HepG2 (cell line): ENCODE measurements at regions not wholly inside any gene's neighbourhood (a gene's known extent, or its start where the extent isn't known, plus 50 kb on each side); places are given as distances from the start of the nearest gene placed in this dataset.

ENCODE experiments used
- ATAC-seq: fragments of 200-7000 bp; cut with Tn5 transposase; 3 replicates; pipeline ENCODE4 v1.9.1; 2020; ENCODE audit warnings: mild to moderate bottlenecking, moderate library complexity
- BruUV-seq: library from RNA; stranded (reverse); fragments of 400-500 nt; replicated peaks from 2 replicates; lab custom pipeline; 2021; lab: Mats Ljungman, UMichigan
- CTCF ChIA-PET: fragments of 300-600 bp; formaldehyde crosslinking; extraction: SDS; loops from one replicate; lab custom pipeline; 2021; ENCODE audit warnings: low total read pairs, inconsistent platforms, low intra/inter-chr PET ratio; lab: Yijun Ruan, JAX
- POLR2A ChIA-PET: fragments of 350-600 bp; sonication (Branson Sonifier 250); formaldehyde crosslinking; loops from one replicate; lab custom pipeline; 2020; ENCODE audit warnings: antibody characterized with exemption, inconsistent platforms; lab: Yijun Ruan, JAX
- DNase-seq: peaks from one replicate; pipeline ENCODE4 v3.0.0-alpha.2; 2015; ENCODE audit warnings: low spot score
- FAIRE-seq: peaks from 3 replicates; lab custom pipeline; 2011; peaks lifted over from hg19 to GRCh38; lab: Jason Lieb, UNC
- H2AFZ ChIP-seq: one replicate; pipeline ENCODE4 v1.6.1; 2011; ENCODE audit warnings: low read length, inconsistent platforms
- H3K27ac ChIP-seq: fragments of 300-600 bp; 3 replicates; pipeline ENCODE4 v1.8.0; 2011; ENCODE audit warnings: mixed run types, mild to moderate bottlenecking, mixed read lengths, low read length, inconsistent platforms; ENCODE audit not compliant: insufficient read depth; ENCODE audit errors: extremely low read length
- H3K27me3 ChIP-seq, 2 experiments: fragments of 200-600 bp in 1 of 2; 2 replicates in 1 of 2; 3 replicates in 1 of 2; pipeline versions ENCODE4 v1.6.0 to v1.8.0; 2011; ENCODE audit warnings: low read length in 2 of 2, mild to moderate bottlenecking in 2 of 2, moderate library complexity in 2 of 2, inconsistent platforms in 1 of 2; ENCODE audit not compliant: insufficient read depth in 2 of 2, control insufficient read depth in 1 of 2
- H3K36me3 ChIP-seq, 2 experiments: fragments of 200-600 bp in 1 of 2; replicated peaks in 1 of 2; 2 replicates in 1 of 2; 3 replicates in 1 of 2; pipeline versions ENCODE4 v1.5.1 to v1.8.0; 2011; ENCODE audit warnings: low read length in 2 of 2, inconsistent platforms in 1 of 2; ENCODE audit not compliant: insufficient read depth in 2 of 2, control insufficient read depth in 1 of 2
- H3K4me1 ChIP-seq: 2 replicates; pipeline ENCODE4 v1.5.1; 2012; ENCODE audit warnings: low read length, inconsistent platforms; ENCODE audit not compliant: insufficient read depth
- H3K4me2 ChIP-seq: 2 replicates; pipeline ENCODE4 v1.6.0; 2011; ENCODE audit warnings: low read depth, low read length, inconsistent platforms
- H3K4me3 ChIP-seq, 3 experiments: fragments of 200-600 bp in 1 of 3; sonication (generic), shearing (Covaris generic) in 1 of 3; replicated peaks in 1 of 3; 2 replicates each; pipeline ENCODE4 v1.5.1; 2011 to 2016; ENCODE audit warnings: low read length in 3 of 3, inconsistent platforms in 2 of 3, low read depth in 2 of 3, mild to moderate bottlenecking in 2 of 3, control low read depth in 1 of 3, mixed read lengths in 1 of 3; ENCODE audit not compliant: insufficient read depth in 1 of 3
- H3K79me2 ChIP-seq: one replicate; pipeline ENCODE4 v1.6.1; 2011; ENCODE audit warnings: low read length, inconsistent platforms; ENCODE audit not compliant: insufficient read depth
- H3K9ac ChIP-seq: 2 replicates; pipeline ENCODE4 v1.6.0; 2011; ENCODE audit warnings: mild to moderate bottlenecking, low read depth, low read length, inconsistent platforms; ENCODE audit not compliant: insufficient read depth
- H3K9me3 ChIP-seq: 2 replicates; pipeline ENCODE4 v1.5.1; 2012; ENCODE audit warnings: mild to moderate bottlenecking, low read length
- H4K20me1 ChIP-seq: 2 replicates; pipeline ENCODE4 v1.6.0; 2011; ENCODE audit warnings: inconsistent platforms, mild to moderate bottlenecking, low read length, moderate library complexity; ENCODE audit not compliant: insufficient read depth
- CREB1 ChIP-seq, 2 experiments: fragments of 450-650 bp in 1 of 2; IDR thresholded peaks; 2 replicates each; pipeline ENCODE4 v1.6.1; 2016 to 2017; ENCODE audit warnings: control low read depth in 1 of 2, mild to moderate bottlenecking in 1 of 2, missing compliant biosample characterization in 1 of 2, missing genetic modification characterization in 1 of 2
- EP300 ChIP-seq, 3 experiments: sonication (generic) in 1 of 3; formaldehyde crosslinking in 1 of 3; IDR thresholded peaks; 2 replicates each; pipeline versions ENCODE4 v1.5.1 to v1.6.1; 2011 to 2020; ENCODE audit warnings: low read depth in 2 of 3, low read length in 2 of 3, borderline replicate concordance in 1 of 3, improper control_type of control experiment in 1 of 3, mild to moderate bottlenecking in 1 of 3, missing genetic modification reagents in 1 of 3, moderate library complexity in 1 of 3
- FOXC1 ChIP-seq: sonication (generic); formaldehyde crosslinking; IDR thresholded peaks from 2 replicates; pipeline ENCODE4 v1.8.0; 2022; ENCODE audit warnings: mild to moderate bottlenecking, missing genetic modification reagents, borderline replicate concordance
- KLF12 ChIP-seq: sonication (generic); formaldehyde crosslinking; IDR thresholded peaks from 2 replicates; pipeline ENCODE4 v1.4.0; 2020; ENCODE audit warnings: missing genetic modification reagents, borderline replicate concordance
- PRMT3 ChIP-seq: sonication (generic); formaldehyde crosslinking; IDR thresholded peaks from 2 replicates; pipeline ENCODE4 v1.8.1; 2022; ENCODE audit warnings: low read depth, mild to moderate bottlenecking, moderate library complexity, missing genetic modification reagents, borderline replicate concordance
- SIN3A ChIP-seq: IDR thresholded peaks from 2 replicates; pipeline ENCODE4 v1.6.1; 2011; ENCODE audit warnings: low read depth, mild to moderate bottlenecking, control low read depth, low read length, borderline replicate concordance
- SMARCE1 ChIP-seq: fragments of 450-650 bp; IDR thresholded peaks from 2 replicates; pipeline ENCODE4 v1.6.1; 2017; ENCODE audit warnings: borderline replicate concordance
- SNRNP70 ChIP-seq: fragments of 200-400 bp; formaldehyde crosslinking; IDR thresholded peaks from 2 replicates; pipeline ENCODE4 v1.6.1; 2017; ENCODE audit warnings: mild to moderate bottlenecking, low read depth, low read length, moderate library complexity
- ZBTB1 ChIP-seq: sonication (generic); formaldehyde crosslinking; IDR thresholded peaks from 2 replicates; pipeline ENCODE4 v1.4.0; 2020; ENCODE audit warnings: missing genetic modification reagents, borderline replicate concordance
- ZBTB39 ChIP-seq: sonication (generic); formaldehyde crosslinking; IDR thresholded peaks from 2 replicates; pipeline ENCODE4 v1.5.0; 2020; ENCODE audit warnings: missing genetic modification reagents
- ZBTB4 ChIP-seq: sonication (generic); formaldehyde crosslinking; IDR thresholded peaks from 2 replicates; pipeline ENCODE4 v1.4.0; 2020; ENCODE audit warnings: missing genetic modification reagents, mild to moderate bottlenecking, borderline replicate concordance
- ZMYM3 ChIP-seq: sonication (generic); formaldehyde crosslinking; IDR thresholded peaks from 2 replicates; pipeline ENCODE4 v1.5.1; 2020; ENCODE audit warnings: mild to moderate bottlenecking, missing genetic modification reagents
- ZNF44 ChIP-seq: sonication (generic); formaldehyde crosslinking; IDR thresholded peaks from 2 replicates; pipeline ENCODE4 v1.5.1; 2020; ENCODE audit warnings: mild to moderate bottlenecking, missing genetic modification reagents
- ZNF558 ChIP-seq: sonication (generic); formaldehyde crosslinking; IDR thresholded peaks from 2 replicates; pipeline ENCODE4 v1.9.0; 2022; ENCODE audit warnings: mild to moderate bottlenecking, missing genetic modification reagents, borderline replicate concordance
- ZXDC ChIP-seq: sonication (generic); formaldehyde crosslinking; IDR thresholded peaks from 2 replicates; pipeline ENCODE4 v1.5.0; 2020; ENCODE audit warnings: mild to moderate bottlenecking, missing genetic modification reagents
- WGBS: methylation state at CpG from one replicate; pipeline ENCODE4 v1.1.6; 2017; ENCODE audit warnings: low lambda C conversion rate; 5-methylcytosine and 5-hydroxymethylcytosine counted together
- in situ Hi-C: cut with HindIII; loops from 2 replicates; pipeline ENCODE4 v1.10.0; 2017; ENCODE audit warnings: low pct_unique_long_range_greater_than_20kb; ENCODE audit not compliant: extremely low pct_ligation_motif_present
- intact Hi-C: fragments of 100-400 bp; cut with micrococcal nuclease; formaldehyde crosslinking; loops from one replicate; pipeline ENCODE4 v1.10.0; 2022; ENCODE audit not compliant: unreplicated experiment

GRCh38 chr13:56697011-56697410, 443.7 kb upstream of the PRR20A start:
- intact Hi-C loops = no loop called here
- Histone ChIP-seq H2AFZ (no peak overlapping the region), H4K20me1 (no peaks in the 10 kb centered on the region), H3K36me3 (no peaks in the 10 kb centered on the region), H3K9ac (no peak overlapping the region), H3K27me3 (no peaks in the 10 kb centered on the region), H3K4me2 (no peak overlapping the region), H3K27ac (no peak overlapping the region), H3K4me1 (no peaks in the 10 kb centered on the region), H3K79me2 (no peaks in the 10 kb centered on the region), H3K9me3 (peaks cover 56% of the 10 kb centered on the region), H3K4me3 (no peak overlapping the region)
- no TSS peak for BruUV-seq
- no peak for DNase-seq
- TF ChIP-seq CREB1 (IDR thresholded peaks at IDR 0.05) (no peak), CREB1 (CRISPR knock-in tag; IDR thresholded peaks at IDR 0.05) (no peak), SMARCE1 (no peak), ZNF44 (CRISPR knock-in tag) (no peak), ZBTB1 (CRISPR knock-in tag) (no peak), ZBTB4 (CRISPR knock-in tag) (no peak), SNRNP70 (no peak), ZNF558 (CRISPR knock-in tag) (no peak), ZBTB39 (CRISPR knock-in tag) (no peak), KLF12 (CRISPR knock-in tag) (no peak), SIN3A (no peak), ZXDC (CRISPR knock-in tag) (no peak), PRMT3 (no peak), EP300 (IDR thresholded peaks at IDR 0.05; ENCODE audit: low read depth in 2 of 2, low read length in 2 of 2) (no peak), EP300 (CRISPR knock-in tag; IDR thresholded peaks at IDR 0.05; ENCODE audit: borderline replicate concordance) (no peak), ZMYM3 (CRISPR knock-in tag) (no peak), FOXC1 (CRISPR knock-in tag) (no peak)
- ATAC-seq = no peak
- no peak for FAIRE-seq
- POLR2A ChIA-PET = no interaction called here
- WGBS = 9% methylated on average over 3 of the region's 3 CpGs
- CTCF ChIA-PET = no interaction called here
- in situ Hi-C loops = no loop called here
